Fibroblast of the aortic adventitia (primary cell): ENCODE measurements at regions not wholly inside any gene's neighbourhood (a gene's known extent, or its start where the extent isn't known, plus 50 kb on each side); places are given as distances from the start of the nearest gene placed in this dataset.
"Not testable (repeated sequence)": the region's sequence is repeated elsewhere in the genome, so short reads cannot be mapped to it uniquely, and the experiment has no call there.

Experiments used
- DNase-seq: peaks from one replicate; pipeline ENCODE4 v3.0.0-alpha.2; 2010; ENCODE audit warnings: low read depth
- H3K4me3 ChIP-seq: 2 replicates; pipeline ENCODE4 v1.5.1; 2011; ENCODE audit warnings: low read depth, mild to moderate bottlenecking, control low read depth, low read length, moderate library complexity
- CTCF ChIP-seq: IDR thresholded peaks from 2 replicates; pipeline ENCODE4 v1.5.1; 2011; ENCODE audit warnings: mild to moderate bottlenecking, low read length, control low read depth, inconsistent platforms; ENCODE audit not compliant: insufficient read depth

- no peak for TF ChIP-seq CTCF
- DNase-seq = no peak
- no peak overlapping the region for H3K4me3 ChIP-seq
These were observed 81.2 kb upstream of the TRPC7 start for GRCh38 chr5:136446565-136446964.

GRCh38 chr5:136444099-136444498 lies 78.8 kb upstream of the TRPC7 start:
- DNase-seq, H3K4me3 ChIP-seq: not testable (repeated sequence)

GRCh38 chr5:136439367-136439766 lies 74.0 kb upstream of the TRPC7 start:
- TF ChIP-seq CTCF = no peak
- DNase-seq = no peak
- no peak overlapping the region for H3K4me3 ChIP-seq

GRCh38 chr5:136435946-136436543 lies 70.7 kb upstream of the TRPC7 start:
- no peak for TF ChIP-seq CTCF
- no peak overlapping the region for H3K4me3 ChIP-seq
- no peak for DNase-seq

- H3K4me3 ChIP-seq = no peak overlapping the region
- TF ChIP-seq CTCF = no peak
- DNase-seq = no peak
These were observed 69.5 kb upstream of the TRPC7 start for GRCh38 chr5:136434795-136435194.

GRCh38 chr5:136432705-136433104 lies 67.4 kb upstream of the TRPC7 start:
- DNase-seq = no peak

GRCh38 chr5:136430081-136430480 lies 64.7 kb upstream of the TRPC7 start:
- H3K4me3 ChIP-seq = no peak overlapping the region
- TF ChIP-seq CTCF = no peak
- no peak for DNase-seq

More at GRCh38 chr5:136432705-136433104, 67.4 kb upstream of the TRPC7 start:
- no peak for TF ChIP-seq CTCF
- H3K4me3 ChIP-seq = no peak overlapping the region
